ENCODE measurements at regions not wholly inside any gene's neighbourhood (a gene's known extent, or its start where the extent isn't known, plus 50 kb on each side); places are given as distances from the start of the nearest gene placed in this dataset.
"Not testable (repeated sequence)": the region's sequence is repeated elsewhere in the genome, so short reads cannot be mapped to it uniquely, and the experiment has no call there.

- in situ Hi-C loops (cut with HindIII; ENCODE audit: low sequenced_read_pairs) = no loop called here
Measured at GRCh38 chr5:107017616-107018015, 653.1 kb downstream of the EFNA5 start.

GRCh38 chr5:107012371-107012770 lies 658.4 kb downstream of the EFNA5 start:
- in situ Hi-C loops (cut with HindIII; ENCODE audit: low sequenced_read_pairs) = no loop called here

GRCh38 chr5:107011605-107012004 lies 659.1 kb downstream of the EFNA5 start:
- in situ Hi-C loops (cut with HindIII; ENCODE audit: low sequenced_read_pairs) = no loop called here

- in situ Hi-C loops (cut with HindIII; ENCODE audit: low sequenced_read_pairs) = no loop called here
Measured at GRCh38 chr5:107010060-107010459, 660.7 kb downstream of the EFNA5 start.

GRCh38 chr5:107005653-107006052 lies 665.1 kb downstream of the EFNA5 start:
- in situ Hi-C loops (cut with HindIII; ENCODE audit: low sequenced_read_pairs) = no loop called here

GRCh38 chr5:107005161-107005560 lies 665.6 kb downstream of the EFNA5 start:
- in situ Hi-C loops (cut with HindIII; ENCODE audit: low sequenced_read_pairs) = no loop called here

- in situ Hi-C loops (cut with HindIII; ENCODE audit: low sequenced_read_pairs) = no loop called here
Measured at GRCh38 chr5:107002115-107002514, 668.6 kb downstream of the EFNA5 start.

- in situ Hi-C loops (cut with HindIII; ENCODE audit: low sequenced_read_pairs) = not testable (repeated sequence)
Measured at GRCh38 chr5:106999506-106999905, 671.2 kb downstream of the EFNA5 start.

- in situ Hi-C loops (cut with HindIII; ENCODE audit: low sequenced_read_pairs) = no loop called here
Measured at GRCh38 chr5:106986006-106986405, 684.7 kb downstream of the EFNA5 start.

GRCh38 chr5:106985174-106985573 lies 685.6 kb downstream of the EFNA5 start:
- in situ Hi-C loops (cut with HindIII; ENCODE audit: low sequenced_read_pairs) = no loop called here

- in situ Hi-C loops (cut with HindIII; ENCODE audit: low sequenced_read_pairs) = not testable (repeated sequence)
Measured at GRCh38 chr5:106979178-106979577, 691.6 kb downstream of the EFNA5 start.

GRCh38 chr5:106978582-106979165 lies 692.1 kb downstream of the EFNA5 start:
- in situ Hi-C loops (cut with HindIII; ENCODE audit: low sequenced_read_pairs) = not testable (repeated sequence)

GRCh38 chr5:106976363-106976762 lies 694.4 kb downstream of the EFNA5 start:
- in situ Hi-C loops (cut with HindIII; ENCODE audit: low sequenced_read_pairs) = no loop called here

GRCh38 chr5:106974272-106974671 lies 696.5 kb downstream of the EFNA5 start:
- in situ Hi-C loops (cut with HindIII; ENCODE audit: low sequenced_read_pairs) = no loop called here

GRCh38 chr5:106966686-106967315 lies 703.9 kb downstream of the EFNA5 start:
- in situ Hi-C loops (cut with HindIII; ENCODE audit: low sequenced_read_pairs) = no loop called here

- in situ Hi-C loops (cut with HindIII; ENCODE audit: low sequenced_read_pairs) = no loop called here
Measured at GRCh38 chr5:106964132-106964531, 706.6 kb downstream of the EFNA5 start.

- in situ Hi-C loops (cut with HindIII; ENCODE audit: low sequenced_read_pairs) = no loop called here
Measured at GRCh38 chr5:106963630-106964029, 707.1 kb downstream of the EFNA5 start.

- in situ Hi-C loops (cut with HindIII; ENCODE audit: low sequenced_read_pairs) = no loop called here
Measured at GRCh38 chr5:106962464-106963230, 708.1 kb downstream of the EFNA5 start.

GRCh38 chr5:106959387-106959786 lies 711.4 kb downstream of the EFNA5 start:
- in situ Hi-C loops (cut with HindIII; ENCODE audit: low sequenced_read_pairs) = no loop called here

- in situ Hi-C loops (cut with HindIII; ENCODE audit: low sequenced_read_pairs) = no loop called here
Measured at GRCh38 chr5:106957336-106957735, 713.4 kb downstream of the EFNA5 start.

- in situ Hi-C loops (cut with HindIII; ENCODE audit: low sequenced_read_pairs) = no loop called here
Measured at GRCh38 chr5:106956886-106957285, 713.9 kb downstream of the EFNA5 start.

- in situ Hi-C loops (cut with HindIII; ENCODE audit: low sequenced_read_pairs) = no loop called here
Measured at GRCh38 chr5:106956187-106956586, 714.5 kb downstream of the EFNA5 start.

Data from endothelial cell of hepatic sinusoid (primary cell).